ENCODE measurements at regions not wholly inside any gene's neighbourhood (a gene's known extent, or its start where the extent isn't known, plus 50 kb on each side); places are given as distances from the start of the nearest gene placed in this dataset.

DNA sequence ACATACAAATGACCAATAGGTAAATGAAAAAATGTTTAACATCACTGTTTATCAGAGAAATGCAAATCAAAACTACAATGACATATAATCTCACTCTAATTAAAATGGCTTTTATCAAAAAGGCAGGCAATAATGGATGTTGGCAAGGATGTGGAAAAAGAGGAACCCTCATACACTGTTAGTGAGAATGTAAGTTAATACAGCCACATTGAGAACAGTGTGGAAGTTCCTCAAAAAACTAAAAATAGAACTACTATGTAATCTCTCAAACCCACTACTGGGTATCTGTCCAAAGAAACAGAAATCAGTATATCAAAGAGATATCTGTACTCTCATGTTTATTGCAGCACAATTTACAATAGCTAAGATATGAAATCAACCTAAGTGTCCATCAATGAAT, 165.9 kb upstream of the HHIP start:
- Histone ChIP-seq H3K4me3 (no peak overlapping the region), H3K27ac (no peak overlapping the region), H3K79me2 (ENCODE audit: low read depth) (no peaks in the 10 kb centered on the region), H3K4me2 (no peak overlapping the region), H3F3A (ENCODE audit: insufficient read depth, low read depth) (no peaks in the 10 kb centered on the region), H3K27me3 (ENCODE audit: insufficient read depth, low read depth) (no peaks in the 10 kb centered on the region), H3K9me3 (ENCODE audit: insufficient read depth, low read depth) (no peaks in the 10 kb centered on the region), H3K36me3 (ENCODE audit: low read depth) (no peaks in the 10 kb centered on the region), H2AFZ (no peak overlapping the region), H4K20me1 (ENCODE audit: insufficient read depth) (no peaks in the 10 kb centered on the region), H3K4me1 (replicated peaks; ENCODE audit: insufficient read depth) (no peaks in the 10 kb centered on the region), H3K9me2 (ENCODE audit: insufficient read depth) (no peaks in the 10 kb centered on the region)
- CTCF ChIA-PET = no interaction called here
- no peak for TF ChIP-seq EZH2 (IDR thresholded peaks at IDR 0.05; ENCODE audit: low read depth)
- TF ChIP-seq, protein P1, sequence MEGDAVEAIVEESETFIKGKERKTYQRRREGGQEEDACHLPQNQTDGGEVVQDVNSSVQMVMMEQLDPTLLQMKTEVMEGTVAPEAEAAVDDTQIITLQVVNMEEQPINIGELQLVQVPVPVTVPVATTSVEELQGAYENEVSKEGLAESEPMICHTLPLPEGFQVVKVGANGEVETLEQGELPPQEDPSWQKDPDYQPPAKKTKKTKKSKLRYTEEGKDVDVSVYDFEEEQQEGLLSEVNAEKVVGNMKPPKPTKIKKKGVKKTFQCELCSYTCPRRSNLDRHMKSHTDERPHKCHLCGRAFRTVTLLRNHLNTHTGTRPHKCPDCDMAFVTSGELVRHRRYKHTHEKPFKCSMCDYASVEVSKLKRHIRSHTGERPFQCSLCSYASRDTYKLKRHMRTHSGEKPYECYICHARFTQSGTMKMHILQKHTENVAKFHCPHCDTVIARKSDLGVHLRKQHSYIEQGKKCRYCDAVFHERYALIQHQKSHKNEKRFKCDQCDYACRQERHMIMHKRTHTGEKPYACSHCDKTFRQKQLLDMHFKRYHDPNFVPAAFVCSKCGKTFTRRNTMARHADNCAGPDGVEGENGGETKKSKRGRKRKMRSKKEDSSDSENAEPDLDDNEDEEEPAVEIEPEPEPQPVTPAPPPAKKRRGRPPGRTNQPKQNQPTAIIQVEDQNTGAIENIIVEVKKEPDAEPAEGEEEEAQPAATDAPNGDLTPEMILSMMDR (conservative IDR thresholded peaks at IDR 0.05) = no peak
- no TSS peak for BruUV-seq (replicated peaks)
- intact Hi-C loops (cut with micrococcal nuclease; ENCODE audit: unreplicated experiment) = no loop called here
- DNase-seq = no peak
- POLR2A ChIA-PET (ENCODE audit: unreplicated experiment) = no interaction called here

DNA sequence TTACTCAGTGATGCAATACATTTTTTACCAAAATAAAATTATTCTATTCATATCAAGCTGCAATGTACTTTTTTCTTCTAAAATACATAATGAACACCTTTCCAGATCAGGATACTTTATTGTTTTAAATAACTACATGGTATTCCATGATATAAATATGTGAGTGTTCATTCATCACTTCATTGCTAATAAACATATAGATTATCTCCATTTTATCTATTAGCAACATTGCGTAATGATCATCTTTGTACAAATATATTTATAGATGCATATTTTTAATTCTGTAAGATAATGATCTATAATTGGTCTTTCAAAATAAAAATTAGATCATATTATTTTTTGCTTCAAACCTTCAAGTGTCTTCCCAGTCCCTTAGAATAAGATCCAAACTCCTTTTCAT, 156.1 kb upstream of the HHIP start:
- ChIA-PET CTCF (no interaction called here), POLR2A (ENCODE audit: unreplicated experiment) (no interaction called here)
- no peaks in the 10 kb centered on the region for H3K36me3 ChIP-seq (ENCODE audit: low read depth)
- no peak overlapping the region for H3K27ac ChIP-seq
- no peaks in the 10 kb centered on the region for H3K27me3 ChIP-seq (ENCODE audit: insufficient read depth, low read depth)
- H3K4me1 ChIP-seq (replicated peaks; ENCODE audit: insufficient read depth) = no peaks in the 10 kb centered on the region
- no peaks in the 10 kb centered on the region for H3K9me2 ChIP-seq (ENCODE audit: insufficient read depth)
- intact Hi-C loops (cut with micrococcal nuclease; ENCODE audit: unreplicated experiment) = no loop called here
- H3F3A ChIP-seq (ENCODE audit: insufficient read depth, low read depth) = no peaks in the 10 kb centered on the region
- H3K4me3 ChIP-seq = no peak overlapping the region
- BruUV-seq (replicated peaks) = no TSS peak
- TF ChIP-seq EZH2 (IDR thresholded peaks at IDR 0.05; ENCODE audit: low read depth) = no peak
- TF ChIP-seq, protein P1 (conservative IDR thresholded peaks at IDR 0.05) = no peak
- H3K9me3 ChIP-seq (ENCODE audit: insufficient read depth, low read depth) = no peaks in the 10 kb centered on the region
- DNase-seq = no peak
- no peaks in the 10 kb centered on the region for H4K20me1 ChIP-seq (ENCODE audit: insufficient read depth)
- no peak overlapping the region for H2AFZ ChIP-seq
- H3K4me2 ChIP-seq = no peak overlapping the region
- H3K79me2 ChIP-seq (ENCODE audit: low read depth) = no peaks in the 10 kb centered on the region

DNA sequence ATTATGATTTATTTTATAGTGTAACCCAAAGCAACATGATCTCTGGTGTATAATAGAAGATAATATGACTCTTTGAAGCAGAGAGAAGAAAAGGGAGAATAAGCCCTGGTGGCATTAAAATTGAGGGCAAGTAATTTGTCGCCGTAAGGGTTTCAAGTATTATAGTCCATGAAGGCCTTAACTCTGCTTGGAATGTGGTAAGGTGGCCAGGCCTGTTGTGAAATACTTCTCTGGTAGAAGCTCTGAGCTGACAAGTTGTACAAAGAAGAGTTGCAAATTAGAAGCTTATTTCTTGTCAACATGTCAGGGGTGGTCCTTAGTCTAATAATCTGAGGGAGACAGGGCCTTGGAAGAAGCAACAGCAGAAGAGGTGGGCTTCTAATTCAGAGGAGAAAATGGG, 151.7 kb upstream of the HHIP start:
- H3K27me3 ChIP-seq (ENCODE audit: insufficient read depth, low read depth) = no peaks in the 10 kb centered on the region
- H4K20me1 ChIP-seq (ENCODE audit: insufficient read depth) = no peaks in the 10 kb centered on the region
- H3K9me2 ChIP-seq (ENCODE audit: insufficient read depth) = no peaks in the 10 kb centered on the region
- DNase-seq = no peak
- ChIA-PET CTCF (no interaction called here), POLR2A (ENCODE audit: unreplicated experiment) (no interaction called here)
- H3K27ac ChIP-seq = no peak overlapping the region
- no peaks in the 10 kb centered on the region for H3F3A ChIP-seq (ENCODE audit: insufficient read depth, low read depth)
- no TSS peak for BruUV-seq (replicated peaks)
- H3K4me3 ChIP-seq = no peak overlapping the region
- no peaks in the 10 kb centered on the region for H3K9me3 ChIP-seq (ENCODE audit: insufficient read depth, low read depth)
- intact Hi-C loops (cut with micrococcal nuclease; ENCODE audit: unreplicated experiment) = no loop called here
- H2AFZ ChIP-seq = no peak overlapping the region
- no peaks in the 10 kb centered on the region for H3K36me3 ChIP-seq (ENCODE audit: low read depth)
- H3K79me2 ChIP-seq (ENCODE audit: low read depth) = no peaks in the 10 kb centered on the region
- H3K4me1 ChIP-seq (replicated peaks; ENCODE audit: insufficient read depth) = no peaks in the 10 kb centered on the region
- H3K4me2 ChIP-seq = no peak overlapping the region
- TF ChIP-seq EZH2 (IDR thresholded peaks at IDR 0.05; ENCODE audit: low read depth) = no peak
- TF ChIP-seq, protein P1 (conservative IDR thresholded peaks at IDR 0.05) = no peak
